Choroid plexus epithelial cell (primary cell): ENCODE measurements at regions not wholly inside any gene's neighbourhood (a gene's known extent, or its start where the extent isn't known, plus 50 kb on each side); places are given as distances from the start of the nearest gene placed in this dataset.

Experiments
- DNase-seq: peaks from one replicate; pipeline ENCODE4 v3.0.0-alpha.2; 2010; ENCODE audit warnings: low read depth
- H3K4me3 ChIP-seq: 2 replicates; pipeline ENCODE4 v1.5.1; 2011; ENCODE audit warnings: low read depth, mild to moderate bottlenecking, control low read depth, low read length, moderate library complexity
- CTCF ChIP-seq: conservative IDR thresholded peaks from 2 replicates; pipeline ENCODE4 v1.5.1; 2011; ENCODE audit warnings: low read depth, mild to moderate bottlenecking, control low read depth, inconsistent platforms, low read length, moderate library complexity

GRCh38 chr4:10348241-10348640 is 109.0 kb downstream of the ZNF518B start:
- DNase-seq, result no peak
- TF ChIP-seq CTCF, result no peak
- H3K4me3 ChIP-seq, result no peak overlapping the region

GRCh38 chr4:10347815-10348214 is 109.4 kb downstream of the ZNF518B start:
- no peak for DNase-seq
- no peak for TF ChIP-seq CTCF
- H3K4me3 ChIP-seq, result no peak overlapping the region

GRCh38 chr4:10347281-10347795 is 109.9 kb downstream of the ZNF518B start:
- H3K4me3 ChIP-seq, result no peak overlapping the region
- no peak for TF ChIP-seq CTCF
- DNase-seq, result no peak

GRCh38 chr4:10346023-10346422 is 111.2 kb downstream of the ZNF518B start:
- DNase-seq, result no peak
- TF ChIP-seq CTCF, result no peak
- H3K4me3 ChIP-seq, result no peak overlapping the region

- no peak overlapping the region for H3K4me3 ChIP-seq
- DNase-seq, result no peak
- no peak for TF ChIP-seq CTCF
These were observed 111.8 kb downstream of the ZNF518B start for GRCh38 chr4:10345381-10345784.

- no peak for TF ChIP-seq CTCF
- H3K4me3 ChIP-seq, result no peak overlapping the region
- DNase-seq, result no peak
These were observed 112.4 kb downstream of the ZNF518B start for GRCh38 chr4:10344824-10345223.

GRCh38 chr4:10343656-10344055 is 113.6 kb downstream of the ZNF518B start:
- no peak overlapping the region for H3K4me3 ChIP-seq
- no peak for TF ChIP-seq CTCF
- DNase-seq, result no peak
